CD4-positive, alpha-beta T cell treated with Interleukin-10 for 1 hour (primary cell): ENCODE measurements at regions not wholly inside any gene's neighbourhood (a gene's known extent, or its start where the extent isn't known, plus 50 kb on each side); places are given as distances from the start of the nearest gene placed in this dataset.
"Not testable (repeated sequence)": the region's sequence is repeated elsewhere in the genome, so short reads cannot be mapped to it uniquely, and the experiment has no call there.

ENCODE experiments used
- DNase-seq: peaks from one replicate; pipeline ENCODE4 v3.0.0-alpha.2; 2020

GRCh38 chr20:50453533-50454244, 56.5 kb upstream of the PTPN1 start:
- DNase-seq, result no peak

GRCh38 chr20:50455245-50455644, 54.9 kb upstream of the PTPN1 start:
- DNase-seq, result not testable (repeated sequence)

- no peak for DNase-seq
Measured at GRCh38 chr20:50455656-50456451, 54.3 kb upstream of the PTPN1 start.

GRCh38 chr20:50456452-50457324, 53.5 kb upstream of the PTPN1 start:
- DNase-seq, result no peak

- DNase-seq, result no peak
Measured at GRCh38 chr20:50459124-50459918, 50.9 kb upstream of the PTPN1 start.

GRCh38 chr20:50460115-50460607, 50.0 kb upstream of the PTPN1 start:
- DNase-seq, result no peak
